SU-DHL-6 (cell line): ENCODE measurements at regions not wholly inside any gene's neighbourhood (a gene's known extent, or its start where the extent isn't known, plus 50 kb on each side); places are given as distances from the start of the nearest gene placed in this dataset.

ENCODE experiments used
- H2AFZ ChIP-seq: fragments of 200-600 bp; sonication (generic); 2 replicates; pipeline ENCODE4 v1.6.1; 2014; ENCODE audit warnings: low read depth, mild to moderate bottlenecking, moderate library complexity, mixed read lengths, antibody characterized with exemption, low read length; ENCODE audit not compliant: severe bottlenecking
- H3F3A ChIP-seq: fragments of 200-600 bp; shearing (Covaris generic); 2 replicates; pipeline ENCODE4 v1.6.0; 2016; ENCODE audit warnings: antibody characterized with exemption, mild to moderate bottlenecking; ENCODE audit not compliant: insufficient read depth
- H3K27ac ChIP-seq: fragments of 200-600 bp; sonication (generic); 2 replicates; pipeline ENCODE4 v1.5.1; 2016; ENCODE audit warnings: low read depth, mild to moderate bottlenecking, low read length, moderate library complexity, mixed read lengths
- H3K27me3 ChIP-seq: fragments of 200-600 bp; sonication (generic), shearing (Covaris generic); 2 replicates; pipeline ENCODE4 v1.6.0; 2014; ENCODE audit warnings: mild to moderate bottlenecking, low read length
- H3K36me3 ChIP-seq: fragments of 200-600 bp; sonication (generic); 2 replicates; pipeline ENCODE4 v1.6.1; 2014; ENCODE audit warnings: mild to moderate bottlenecking, low read length, mixed read lengths
- H3K4me2 ChIP-seq: fragments of 300-600, 200-600 bp; shearing (Covaris generic), sonication (generic); 2 replicates; pipeline ENCODE4 v1.6.0; 2014; ENCODE audit warnings: low read length, low read depth, mild to moderate bottlenecking; ENCODE audit not compliant: poor library complexity, severe bottlenecking
- H3K4me3 ChIP-seq: fragments of 200-600 bp; sonication (generic); 2 replicates; pipeline ENCODE4 v1.5.1; 2014; ENCODE audit warnings: antibody characterized with exemption, low read length, mild to moderate bottlenecking, mixed read lengths; ENCODE audit not compliant: insufficient read depth, poor library complexity, severe bottlenecking
- H3K79me2 ChIP-seq: fragments of 200-600 bp; sonication (generic); 2 replicates; pipeline ENCODE4 v1.6.1; 2014; ENCODE audit warnings: mild to moderate bottlenecking, low read length, moderate library complexity; ENCODE audit not compliant: insufficient read depth
- H3K9ac ChIP-seq: fragments of 200-600 bp; sonication (generic); 2 replicates; pipeline ENCODE4 v1.7.0; 2014; ENCODE audit warnings: mild to moderate bottlenecking, low read length
- H3K9me2 ChIP-seq: fragments of 200-600 bp; sonication (generic); replicated peaks from 2 replicates; pipeline ENCODE4 v1.6.1; 2014; ENCODE audit warnings: low read length; ENCODE audit not compliant: insufficient read depth
- H3K9me3 ChIP-seq: fragments of 200-600 bp; sonication (generic); 2 replicates; pipeline ENCODE4 v1.6.1; 2014; ENCODE audit warnings: low read length, mixed read lengths; ENCODE audit not compliant: insufficient read depth
- H4K20me1 ChIP-seq: fragments of 200-600 bp; sonication (generic); 2 replicates; pipeline ENCODE4 v1.6.1; 2014; ENCODE audit warnings: low read depth, mild to moderate bottlenecking, antibody characterized with exemption, low read length, moderate library complexity, mixed read lengths
- EZH2phosphoT487 ChIP-seq: fragments of 200-600 bp; sonication (generic), shearing (Covaris generic); conservative IDR thresholded peaks from 2 replicates; pipeline ENCODE4 v1.6.1; 2018; ENCODE audit warnings: mild to moderate bottlenecking, antibody characterized with exemption, low read length, moderate library complexity, mixed read lengths
- TF ChIP-seq, protein P1 (sequence below): fragments of 200-600 bp; sonication (generic); IDR thresholded peaks from one replicate; pipeline ENCODE4 v1.5.1; 2017; ENCODE audit warnings: antibody characterized with exemption, mild to moderate bottlenecking, low read length, moderate library complexity; ENCODE audit not compliant: insufficient read depth, poor library complexity, severe bottlenecking

DNA sequence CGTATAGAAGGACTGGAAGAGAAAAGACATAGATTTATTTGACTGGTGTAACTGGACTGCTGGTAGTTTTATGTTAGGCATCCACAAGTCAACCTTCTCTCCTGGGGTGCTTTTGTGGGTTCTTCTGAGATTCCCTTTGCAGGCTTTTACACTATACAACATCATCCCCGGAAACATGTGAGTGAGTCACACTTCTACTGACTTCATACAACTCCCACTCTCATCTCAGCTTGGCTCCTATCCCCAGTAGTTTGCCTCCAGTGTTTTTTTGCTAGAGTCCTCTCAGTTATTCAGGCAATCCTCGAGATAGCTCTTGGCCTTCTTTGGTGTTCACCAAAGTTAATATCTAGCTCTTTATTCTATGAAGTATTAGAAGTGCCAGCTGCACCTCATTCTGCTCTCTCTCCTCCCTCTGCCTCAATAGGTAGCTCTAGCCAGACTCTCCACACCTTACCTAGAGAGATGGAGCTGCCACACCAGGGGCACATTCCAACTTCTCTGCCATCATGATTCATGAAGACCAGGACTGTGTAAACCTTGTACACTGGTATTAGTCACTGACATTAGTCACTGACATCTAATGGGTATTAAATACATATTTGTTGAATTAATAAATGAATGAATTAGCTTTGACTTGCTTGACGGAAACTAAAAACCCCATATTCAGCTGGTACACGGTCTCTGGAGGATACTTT is 281.9 kb downstream of the PPP1R3A start:
- H4K20me1 ChIP-seq, result no peaks in the 10 kb centered on the region
- no peak overlapping the region for H3K4me3 ChIP-seq
- H3K4me2 ChIP-seq, result no peak overlapping the region
- H3K27ac ChIP-seq, result no peak overlapping the region
- no peak for TF ChIP-seq EZH2phosphoT487
- TF ChIP-seq, protein P1, sequence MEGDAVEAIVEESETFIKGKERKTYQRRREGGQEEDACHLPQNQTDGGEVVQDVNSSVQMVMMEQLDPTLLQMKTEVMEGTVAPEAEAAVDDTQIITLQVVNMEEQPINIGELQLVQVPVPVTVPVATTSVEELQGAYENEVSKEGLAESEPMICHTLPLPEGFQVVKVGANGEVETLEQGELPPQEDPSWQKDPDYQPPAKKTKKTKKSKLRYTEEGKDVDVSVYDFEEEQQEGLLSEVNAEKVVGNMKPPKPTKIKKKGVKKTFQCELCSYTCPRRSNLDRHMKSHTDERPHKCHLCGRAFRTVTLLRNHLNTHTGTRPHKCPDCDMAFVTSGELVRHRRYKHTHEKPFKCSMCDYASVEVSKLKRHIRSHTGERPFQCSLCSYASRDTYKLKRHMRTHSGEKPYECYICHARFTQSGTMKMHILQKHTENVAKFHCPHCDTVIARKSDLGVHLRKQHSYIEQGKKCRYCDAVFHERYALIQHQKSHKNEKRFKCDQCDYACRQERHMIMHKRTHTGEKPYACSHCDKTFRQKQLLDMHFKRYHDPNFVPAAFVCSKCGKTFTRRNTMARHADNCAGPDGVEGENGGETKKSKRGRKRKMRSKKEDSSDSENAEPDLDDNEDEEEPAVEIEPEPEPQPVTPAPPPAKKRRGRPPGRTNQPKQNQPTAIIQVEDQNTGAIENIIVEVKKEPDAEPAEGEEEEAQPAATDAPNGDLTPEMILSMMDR, result no peak
- H3K79me2 ChIP-seq, result no peaks in the 10 kb centered on the region
- H3K9me3 ChIP-seq, result no peaks in the 10 kb centered on the region
- no peaks in the 10 kb centered on the region for H3F3A ChIP-seq
- no peaks in the 10 kb centered on the region for H3K9me2 ChIP-seq
- H3K9ac ChIP-seq, result no peak overlapping the region
- H2AFZ ChIP-seq, result no peak overlapping the region
- H3K27me3 ChIP-seq, result no peaks in the 10 kb centered on the region
- no peaks in the 10 kb centered on the region for H3K36me3 ChIP-seq

DNA sequence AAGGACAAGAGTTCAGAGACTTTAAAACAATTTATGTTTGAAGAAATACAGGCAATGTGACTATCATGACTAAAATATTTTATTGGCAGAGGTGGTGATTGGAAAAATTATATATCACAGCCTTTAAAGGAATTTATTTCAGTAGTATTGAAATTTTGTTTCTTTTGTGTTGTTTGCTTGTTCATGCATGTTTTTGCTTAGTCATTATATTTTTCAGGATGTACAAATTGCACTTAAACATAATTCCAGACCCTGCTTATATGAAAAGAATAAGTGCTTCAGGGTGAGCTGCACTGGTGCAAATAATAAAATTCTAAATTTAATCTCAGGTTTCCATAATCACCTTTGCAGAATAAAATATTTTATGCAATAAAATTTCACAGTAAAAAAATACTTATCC is 283.3 kb downstream of the PPP1R3A start:
- Histone ChIP-seq H3K27ac (no peak overlapping the region), H3K9ac (no peak overlapping the region), H3K9me2 (no peaks in the 10 kb centered on the region), H3F3A (no peaks in the 10 kb centered on the region), H4K20me1 (no peaks in the 10 kb centered on the region), H3K4me2 (no peak overlapping the region), H3K79me2 (no peaks in the 10 kb centered on the region), H3K36me3 (no peaks in the 10 kb centered on the region), H3K27me3 (no peaks in the 10 kb centered on the region), H3K9me3 (no peaks in the 10 kb centered on the region), H2AFZ (no peak overlapping the region), H3K4me3 (no peak overlapping the region)
- TF ChIP-seq, protein P1, result no peak
- TF ChIP-seq EZH2phosphoT487, result no peak

DNA sequence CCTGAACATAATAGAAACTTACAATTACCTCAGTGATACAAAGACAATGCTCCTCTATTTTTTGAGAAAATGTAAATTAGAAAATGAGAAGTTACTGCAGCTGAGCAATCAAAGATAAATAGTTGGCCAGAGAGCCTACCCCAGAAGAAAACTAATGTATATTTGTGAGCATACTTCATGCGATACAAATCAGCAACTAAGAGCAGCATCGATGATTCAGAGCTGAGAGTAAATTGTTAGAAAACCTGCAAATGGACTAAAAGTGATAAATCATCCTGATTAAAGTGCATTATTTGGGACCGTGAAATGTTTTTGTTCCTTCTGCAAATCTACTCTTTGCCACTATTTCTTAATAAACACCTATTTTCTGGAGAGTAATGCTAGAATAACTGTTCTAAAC is 285.7 kb downstream of the PPP1R3A start:
- no peaks in the 10 kb centered on the region for H4K20me1 ChIP-seq
- H3K79me2 ChIP-seq, result no peaks in the 10 kb centered on the region
- no peaks in the 10 kb centered on the region for H3K27me3 ChIP-seq
- no peak overlapping the region for H3K4me2 ChIP-seq
- no peaks in the 10 kb centered on the region for H3F3A ChIP-seq
- H3K4me3 ChIP-seq, result no peak overlapping the region
- H3K27ac ChIP-seq, result no peak overlapping the region
- no peaks in the 10 kb centered on the region for H3K36me3 ChIP-seq
- no peaks in the 10 kb centered on the region for H3K9me2 ChIP-seq
- no peak overlapping the region for H3K9ac ChIP-seq
- TF ChIP-seq, protein P1, result no peak
- TF ChIP-seq EZH2phosphoT487, result no peak
- H3K9me3 ChIP-seq, result no peaks in the 10 kb centered on the region
- H2AFZ ChIP-seq, result no peak overlapping the region
